ENCODE measurements at regions not wholly inside any gene's neighbourhood (a gene's known extent, or its start where the extent isn't known, plus 50 kb on each side); places are given as distances from the start of the nearest gene placed in this dataset.

DNA sequence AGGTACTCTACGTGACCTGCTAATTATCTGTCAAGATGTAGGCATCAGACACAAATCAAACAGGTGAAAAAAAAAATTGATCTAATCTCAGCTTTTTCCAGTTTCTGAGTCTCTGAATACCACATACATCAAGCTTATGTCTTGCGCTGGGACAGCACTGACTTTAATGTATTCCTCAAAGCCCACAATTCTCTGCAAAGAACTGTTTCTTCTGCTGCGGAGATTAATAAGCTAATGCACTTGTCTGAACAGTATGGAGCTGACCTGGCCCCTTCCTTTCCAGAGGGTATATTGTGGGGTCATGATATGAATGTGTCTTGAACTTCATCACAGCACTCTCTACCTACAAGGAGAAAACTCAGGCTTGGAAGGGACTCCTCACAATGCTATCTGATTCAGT lies 87.8 kb downstream of the FOXB1 start:
- Histone ChIP-seq H3K9ac (ENCODE audit: control insufficient read depth, insufficient read depth, low read length) (no peak overlapping the region), H3K27me3 (replicated peaks in 1 of 2; ENCODE audit: control insufficient read depth in 2 of 2, insufficient read depth in 2 of 2, low read length in 1 of 2) (no peaks in the 10 kb centered on the region; a peak in 1 of 4 replicates), H3K4me2 (ENCODE audit: control insufficient read depth, insufficient read depth) (no peak overlapping the region), H3K36me3 (ENCODE audit: control insufficient read depth in 2 of 2, insufficient read depth in 2 of 2, low read length in 1 of 2) (no peaks in the 10 kb centered on the region), H3K27ac (ENCODE audit: control insufficient read depth, insufficient read depth) (no peak overlapping the region), H3K9me3 (replicated peaks; ENCODE audit: control insufficient read depth, insufficient read depth, low read length) (no peaks in the 10 kb centered on the region), H4K20me1 (ENCODE audit: control insufficient read depth, insufficient read depth) (no peaks in the 10 kb centered on the region), H2AFZ (ENCODE audit: control insufficient read depth, low read depth, low read length) (no peak overlapping the region), H3K4me3 (no peak overlapping the region), H3K79me2 (ENCODE audit: control insufficient read depth, insufficient read depth, low read length) (no peaks in the 10 kb centered on the region), H3K4me1 (ENCODE audit: control insufficient read depth, insufficient read depth, low read length) (no peaks in the 10 kb centered on the region)
- FAIRE-seq (no peak), DNase-seq (ENCODE audit: low read depth, low spot score) (no peak), ATAC-seq (no peak)
- in situ Hi-C loops (cut with MboI), result no loop called here
- ChIA-PET RAD21 (ENCODE audit: unreplicated experiment) (no interaction called here), POLR2A (no interaction called here), CTCF (no interaction called here), SMC1A (ENCODE audit: uncharacterized antibody, unreplicated experiment) (no interaction called here)
- no TSS peak for BruUV-seq (replicated peaks)
- 46% methylated on average over 3 of the region's 3 CpGs for WGBS (ENCODE audit: insufficient coverage, insufficient replicate concordance, low lambda C conversion rate, missing lambda C conversion rate)
- TF ChIP-seq ZNF217 (IDR thresholded peaks at IDR 0.05) (no peak), MEF2A (IDR thresholded peaks at IDR 0.05; ENCODE audit: insufficient read depth, low read depth, low read length) (no peak), KAT2A (conservative IDR thresholded peaks at IDR 0.05; ENCODE audit: control insufficient read depth, low read depth, low read length) (no peak), IKZF1 (conservative IDR thresholded peaks at IDR 0.05) (no peak), EZH2 (IDR thresholded peaks at IDR 0.05; ENCODE audit: borderline replicate concordance, control insufficient read depth, low read depth, low read length) (no peak), CREM (IDR thresholded peaks at IDR 0.05; ENCODE audit: low read depth) (no peak), BCL11A (IDR thresholded peaks at IDR 0.05; ENCODE audit: low read depth, low read length) (no peak), MEF2B (IDR thresholded peaks at IDR 0.05; ENCODE audit: partially characterized antibody, poor library complexity, severe bottlenecking) (no peak), TARDBP (IDR thresholded peaks at IDR 0.05; ENCODE audit: borderline replicate concordance) (no peak), ZSCAN29 (IDR thresholded peaks at IDR 0.05) (no peak), NR2F1 (conservative IDR thresholded peaks at IDR 0.05) (no peak), FOXK2 (IDR thresholded peaks at IDR 0.05) (no peak), MYC (IDR thresholded peaks at IDR 0.05; ENCODE audit: insufficient read depth, insufficient read length, insufficient replicate concordance, low read length, severe bottlenecking) (no peak), SUPT20H (IDR thresholded peaks at IDR 0.05; ENCODE audit: borderline replicate concordance, control insufficient read depth, low read depth, low read length) (no peak), SREBF1 (IDR thresholded peaks at IDR 0.05; ENCODE audit: low read length) (no peak), MXI1 (IDR thresholded peaks at IDR 0.05; ENCODE audit: low read depth, low read length) (no peak), POLR2A (IDR thresholded peaks at IDR 0.05; ENCODE audit: low read depth, low read length) (no peak), SMAD5 (IDR thresholded peaks at IDR 0.05; ENCODE audit: low read depth) (no peak)
- TF ChIP-seq, protein P1, sequence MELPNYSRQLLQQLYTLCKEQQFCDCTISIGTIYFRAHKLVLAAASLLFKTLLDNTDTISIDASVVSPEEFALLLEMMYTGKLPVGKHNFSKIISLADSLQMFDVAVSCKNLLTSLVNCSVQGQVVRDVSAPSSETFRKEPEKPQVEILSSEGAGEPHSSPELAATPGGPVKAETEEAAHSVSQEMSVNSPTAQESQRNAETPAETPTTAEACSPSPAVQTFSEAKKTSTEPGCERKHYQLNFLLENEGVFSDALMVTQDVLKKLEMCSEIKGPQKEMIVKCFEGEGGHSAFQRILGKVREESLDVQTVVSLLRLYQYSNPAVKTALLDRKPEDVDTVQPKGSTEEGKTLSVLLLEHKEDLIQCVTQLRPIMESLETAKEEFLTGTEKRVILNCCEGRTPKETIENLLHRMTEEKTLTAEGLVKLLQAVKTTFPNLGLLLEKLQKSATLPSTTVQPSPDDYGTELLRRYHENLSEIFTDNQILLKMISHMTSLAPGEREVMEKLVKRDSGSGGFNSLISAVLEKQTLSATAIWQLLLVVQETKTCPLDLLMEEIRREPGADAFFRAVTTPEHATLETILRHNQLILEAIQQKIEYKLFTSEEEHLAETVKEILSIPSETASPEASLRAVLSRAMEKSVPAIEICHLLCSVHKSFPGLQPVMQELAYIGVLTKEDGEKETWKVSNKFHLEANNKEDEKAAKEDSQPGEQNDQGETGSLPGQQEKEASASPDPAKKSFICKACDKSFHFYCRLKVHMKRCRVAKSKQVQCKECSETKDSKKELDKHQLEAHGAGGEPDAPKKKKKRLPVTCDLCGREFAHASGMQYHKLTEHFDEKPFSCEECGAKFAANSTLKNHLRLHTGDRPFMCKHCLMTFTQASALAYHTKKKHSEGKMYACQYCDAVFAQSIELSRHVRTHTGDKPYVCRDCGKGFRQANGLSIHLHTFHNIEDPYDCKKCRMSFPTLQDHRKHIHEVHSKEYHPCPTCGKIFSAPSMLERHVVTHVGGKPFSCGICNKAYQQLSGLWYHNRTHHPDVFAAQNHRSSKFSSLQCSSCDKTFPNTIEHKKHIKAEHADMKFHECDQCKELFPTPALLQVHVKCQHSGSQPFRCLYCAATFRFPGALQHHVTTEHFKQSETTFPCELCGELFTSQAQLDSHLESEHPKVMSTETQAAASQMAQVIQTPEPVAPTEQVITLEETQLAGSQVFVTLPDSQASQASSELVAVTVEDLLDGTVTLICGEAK (IDR thresholded peaks at IDR 0.05; ENCODE audit: borderline replicate concordance), result no peak
- TF ChIP-seq, protein P2, sequence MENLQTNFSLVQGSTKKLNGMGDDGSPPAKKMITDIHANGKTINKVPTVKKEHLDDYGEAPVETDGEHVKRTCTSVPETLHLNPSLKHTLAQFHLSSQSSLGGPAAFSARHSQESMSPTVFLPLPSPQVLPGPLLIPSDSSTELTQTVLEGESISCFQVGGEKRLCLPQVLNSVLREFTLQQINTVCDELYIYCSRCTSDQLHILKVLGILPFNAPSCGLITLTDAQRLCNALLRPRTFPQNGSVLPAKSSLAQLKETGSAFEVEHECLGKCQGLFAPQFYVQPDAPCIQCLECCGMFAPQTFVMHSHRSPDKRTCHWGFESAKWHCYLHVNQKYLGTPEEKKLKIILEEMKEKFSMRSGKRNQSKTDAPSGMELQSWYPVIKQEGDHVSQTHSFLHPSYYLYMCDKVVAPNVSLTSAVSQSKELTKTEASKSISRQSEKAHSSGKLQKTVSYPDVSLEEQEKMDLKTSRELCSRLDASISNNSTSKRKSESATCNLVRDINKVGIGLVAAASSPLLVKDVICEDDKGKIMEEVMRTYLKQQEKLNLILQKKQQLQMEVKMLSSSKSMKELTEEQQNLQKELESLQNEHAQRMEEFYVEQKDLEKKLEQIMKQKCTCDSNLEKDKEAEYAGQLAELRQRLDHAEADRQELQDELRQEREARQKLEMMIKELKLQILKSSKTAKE (IDR thresholded peaks at IDR 0.05; ENCODE audit: low read depth, poor library complexity, severe bottlenecking), result no peak
- intact Hi-C loops (cut with micrococcal nuclease; ENCODE audit: unreplicated experiment), result no loop called here

All from GM12878 (cell line).